ENCODE measurements at regions not wholly inside any gene's neighbourhood (a gene's known extent, or its start where the extent isn't known, plus 50 kb on each side); places are given as distances from the start of the nearest gene placed in this dataset.

DNA sequence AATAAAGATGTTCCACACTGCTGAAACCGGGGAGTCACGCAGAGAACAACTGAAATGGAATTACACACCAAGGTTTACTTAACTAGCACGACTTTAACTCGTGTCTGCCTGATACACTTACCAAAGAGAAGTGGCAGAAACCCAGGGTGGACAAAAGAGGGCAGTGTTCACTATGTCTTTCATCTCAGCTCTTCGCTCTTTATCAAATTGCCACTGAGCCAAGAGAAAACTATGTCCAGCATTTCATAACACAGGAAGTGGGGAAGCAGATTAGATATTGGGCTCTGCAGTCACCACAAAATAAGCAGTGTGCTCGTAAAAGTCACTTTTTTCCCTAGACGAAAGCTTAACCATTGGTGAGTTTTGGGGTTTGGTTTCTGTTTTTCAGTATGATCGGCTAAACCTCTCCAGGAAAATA is 155.7 kb downstream of the CHIC2 start (continued):
- TF ChIP-seq, protein P1, sequence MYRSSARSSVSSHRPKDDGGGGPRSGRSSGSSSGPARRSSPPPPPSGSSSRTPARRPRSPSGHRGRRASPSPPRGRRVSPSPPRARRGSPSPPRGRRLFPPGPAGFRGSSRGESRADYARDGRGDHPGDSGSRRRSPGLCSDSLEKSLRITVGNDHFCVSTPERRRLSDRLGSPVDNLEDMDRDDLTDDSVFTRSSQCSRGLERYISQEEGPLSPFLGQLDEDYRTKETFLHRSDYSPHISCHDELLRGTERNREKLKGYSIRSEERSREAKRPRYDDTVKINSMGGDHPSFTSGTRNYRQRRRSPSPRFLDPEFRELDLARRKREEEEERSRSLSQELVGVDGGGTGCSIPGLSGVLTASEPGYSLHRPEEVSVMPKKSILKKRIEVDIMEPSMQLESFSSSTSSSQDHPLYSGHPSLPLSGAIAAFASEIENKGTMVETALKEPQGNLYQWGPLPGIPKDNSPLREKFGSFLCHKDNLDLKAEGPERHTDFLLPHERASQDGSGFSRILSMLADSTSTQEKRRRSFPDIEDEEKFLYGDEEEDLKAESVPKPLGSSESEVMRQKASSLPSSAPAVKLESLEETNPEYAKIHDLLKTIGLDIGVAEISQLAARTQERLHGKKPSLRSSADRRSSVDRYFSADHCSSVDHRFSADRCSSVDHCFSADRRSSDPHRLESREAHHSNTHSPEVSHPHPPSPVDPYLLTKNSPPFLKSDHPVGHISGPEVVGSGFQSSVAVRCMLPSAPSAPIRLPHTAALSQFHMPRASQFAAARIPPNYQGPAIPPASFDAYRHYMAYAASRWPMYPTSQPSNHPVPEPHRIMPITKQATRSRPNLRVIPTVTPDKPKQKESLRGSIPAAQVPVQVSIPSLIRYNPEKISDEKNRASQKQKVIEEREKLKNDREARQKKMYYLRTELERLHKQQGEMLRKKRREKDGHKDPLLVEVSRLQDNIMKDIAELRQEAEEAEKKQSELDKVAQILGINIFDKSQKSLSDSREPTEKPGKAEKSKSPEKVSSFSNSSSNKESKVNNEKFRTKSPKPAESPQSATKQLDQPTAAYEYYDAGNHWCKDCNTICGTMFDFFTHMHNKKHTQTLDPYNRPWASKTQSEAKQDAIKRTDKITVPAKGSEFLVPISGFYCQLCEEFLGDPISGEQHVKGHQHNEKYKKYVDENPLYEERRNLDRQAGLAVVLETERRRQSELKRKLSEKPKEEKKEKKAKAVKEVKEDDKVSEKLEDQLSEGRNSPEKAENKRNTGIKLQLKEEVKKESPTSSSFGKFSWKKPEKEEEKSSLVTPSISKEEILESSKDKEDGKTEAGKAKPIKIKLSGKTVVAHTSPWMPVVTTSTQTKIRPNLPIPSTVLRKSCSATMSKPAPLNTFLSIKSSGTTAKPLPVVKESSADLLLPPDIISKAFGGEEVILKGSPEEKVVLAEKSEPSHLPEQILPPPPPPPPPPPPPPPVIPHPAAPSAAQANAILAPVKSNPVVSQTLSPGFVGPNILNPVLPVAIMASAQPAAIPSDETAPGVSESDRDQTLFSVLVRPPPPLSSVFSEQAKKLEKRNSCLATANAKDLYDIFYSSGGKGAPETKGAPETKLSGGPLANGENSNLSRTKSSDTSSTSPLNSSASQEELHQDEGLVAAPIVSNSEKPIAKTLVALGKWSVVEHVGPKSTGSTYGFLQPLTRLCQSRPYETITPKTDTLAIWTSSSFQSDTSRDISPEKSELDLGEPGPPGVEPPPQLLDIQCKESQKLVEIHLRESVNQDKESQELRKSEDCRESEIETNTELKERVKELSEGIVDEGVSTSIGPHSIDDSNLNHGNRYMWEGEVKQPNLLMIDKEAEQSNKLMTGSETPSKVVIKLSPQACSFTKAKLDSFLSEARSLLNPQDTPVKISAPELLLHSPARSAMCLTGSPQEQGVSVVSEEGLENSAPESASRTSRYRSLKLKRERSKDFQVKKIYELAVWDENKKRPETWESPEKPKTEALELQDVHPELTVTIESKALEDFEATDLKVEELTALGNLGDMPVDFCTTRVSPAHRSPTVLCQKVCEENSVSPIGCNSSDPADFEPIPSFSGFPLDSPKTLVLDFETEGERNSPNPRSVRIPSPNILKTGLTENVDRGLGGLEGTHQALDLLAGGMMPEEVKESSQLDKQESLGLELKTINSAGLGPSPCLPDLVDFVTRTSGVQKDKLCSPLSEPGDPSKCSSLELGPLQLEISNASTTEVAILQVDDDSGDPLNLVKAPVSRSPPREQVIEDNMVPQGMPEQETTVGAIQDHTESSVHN (CRISPR knock-in tag; IDR thresholded peaks at IDR 0.05): no peak
- TF ChIP-seq ZBTB1 (CRISPR knock-in tag; IDR thresholded peaks at IDR 0.05; ENCODE audit: borderline replicate concordance) (no peak), CC2D1A (CRISPR knock-in tag; IDR thresholded peaks at IDR 0.05) (no peak), TBP (CRISPR knock-in tag; IDR thresholded peaks at IDR 0.05) (no peak), KDM1A (CRISPR knock-in tag; IDR thresholded peaks at IDR 0.05) (0 out of 2 replicates have a peak, but pooled peaks have one; percentile 14), ZNF124 (CRISPR knock-in tag; IDR thresholded peaks at IDR 0.05) (0 out of 2 replicates have a peak, but pooled peaks have one; percentile 28), ZMYM2 (CRISPR knock-in tag; IDR thresholded peaks at IDR 0.05) (no peak), FOSL2 (CRISPR knock-in tag; IDR thresholded peaks at IDR 0.05) (peak; percentile 71), NRL (CRISPR knock-in tag; IDR thresholded peaks at IDR 0.05; ENCODE audit: borderline replicate concordance) (no peak), KLF16 (CRISPR knock-in tag; IDR thresholded peaks at IDR 0.05) (peak in 1 of 2 experiments; percentile 33; a peak in 1 of 4 replicates), CEBPB (IDR thresholded peaks at IDR 0.05; ENCODE audit: borderline replicate concordance, low read depth, low read length) (0 out of 2 replicates have a peak, but pooled peaks have one; percentile 21), JDP2 (CRISPR knock-in tag; IDR thresholded peaks at IDR 0.05; ENCODE audit: borderline replicate concordance) (no peak), MIXL1 (CRISPR knock-in tag; IDR thresholded peaks at IDR 0.05) (peak; percentile 56; the same call in 1 of the 2 replicates), NPAS2 (CRISPR knock-in tag; IDR thresholded peaks at IDR 0.05; ENCODE audit: borderline replicate concordance) (no peak), SRF (IDR thresholded peaks at IDR 0.05; ENCODE audit: low read depth, low read length) (no peak), RXRB (CRISPR knock-in tag; IDR thresholded peaks at IDR 0.05; ENCODE audit: borderline replicate concordance) (peak; percentile 34; the same call in 1 of the 2 replicates)
- TF ChIP-seq, protein P2, sequence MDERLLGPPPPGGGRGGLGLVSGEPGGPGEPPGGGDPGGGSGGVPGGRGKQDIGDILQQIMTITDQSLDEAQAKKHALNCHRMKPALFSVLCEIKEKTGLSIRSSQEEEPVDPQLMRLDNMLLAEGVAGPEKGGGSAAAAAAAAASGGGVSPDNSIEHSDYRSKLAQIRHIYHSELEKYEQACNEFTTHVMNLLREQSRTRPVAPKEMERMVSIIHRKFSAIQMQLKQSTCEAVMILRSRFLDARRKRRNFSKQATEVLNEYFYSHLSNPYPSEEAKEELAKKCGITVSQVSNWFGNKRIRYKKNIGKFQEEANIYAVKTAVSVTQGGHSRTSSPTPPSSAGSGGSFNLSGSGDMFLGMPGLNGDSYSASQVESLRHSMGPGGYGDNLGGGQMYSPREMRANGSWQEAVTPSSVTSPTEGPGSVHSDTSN (CRISPR knock-in tag; IDR thresholded peaks at IDR 0.05): no peak
- TF ChIP-seq, protein P3, sequence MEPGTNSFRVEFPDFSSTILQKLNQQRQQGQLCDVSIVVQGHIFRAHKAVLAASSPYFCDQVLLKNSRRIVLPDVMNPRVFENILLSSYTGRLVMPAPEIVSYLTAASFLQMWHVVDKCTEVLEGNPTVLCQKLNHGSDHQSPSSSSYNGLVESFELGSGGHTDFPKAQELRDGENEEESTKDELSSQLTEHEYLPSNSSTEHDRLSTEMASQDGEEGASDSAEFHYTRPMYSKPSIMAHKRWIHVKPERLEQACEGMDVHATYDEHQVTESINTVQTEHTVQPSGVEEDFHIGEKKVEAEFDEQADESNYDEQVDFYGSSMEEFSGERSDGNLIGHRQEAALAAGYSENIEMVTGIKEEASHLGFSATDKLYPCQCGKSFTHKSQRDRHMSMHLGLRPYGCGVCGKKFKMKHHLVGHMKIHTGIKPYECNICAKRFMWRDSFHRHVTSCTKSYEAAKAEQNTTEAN (CRISPR knock-in tag; conservative IDR thresholded peaks at IDR 0.05): peak; percentile 85
